K562 (cell line): ENCODE measurements at regions not wholly inside any gene's neighbourhood (a gene's known extent, or its start where the extent isn't known, plus 50 kb on each side); places are given as distances from the start of the nearest gene placed in this dataset.

Experiments
- ATAC-seq: fragments of 200-7000 bp; cut with Tn5 transposase; 3 replicates; pipeline ENCODE4 v1.9.1; 2020; ENCODE audit warnings: moderate library complexity
- BruUV-seq: library from RNA; stranded (reverse); fragments of 400-500 nt; replicated peaks from 2 replicates; lab custom pipeline; 2021; lab: Mats Ljungman, UMichigan
- CTCF ChIA-PET: fragments of 300-600 bp; formaldehyde crosslinking; extraction: SDS; loops from one replicate; lab custom pipeline; 2021; ENCODE audit warnings: low intra/inter-chr PET ratio; lab: Yijun Ruan, JAX
- POLR2A ChIA-PET: fragments of 300-600, 350-650 bp; sonication (Branson Sonifier 250); formaldehyde crosslinking; extraction: SDS; loops from one replicate; lab custom pipeline; 2021; ENCODE audit warnings: antibody characterized with exemption, inconsistent platforms; lab: Yijun Ruan, JAX
- DNase-seq, 4 experiments: peaks; one replicate each; pipeline versions ENCODE4 v3.0.0 to v3.0.0-alpha.2; 2011 to 2018; ENCODE audit warnings: low spot score in 3 of 4, mixed read lengths in 3 of 4; ENCODE audit errors: extremely low read depth in 1 of 4
- FAIRE-seq: peaks from 2 replicates; lab custom pipeline; 2011; peaks lifted over from hg19 to GRCh38; lab: Jason Lieb, UNC
- H2AFZ ChIP-seq: 2 replicates; pipeline ENCODE4 v1.6.0; 2011; ENCODE audit warnings: low read depth, low read length, control low read depth, inconsistent platforms
- H3K27ac ChIP-seq: fragments of 200-600 bp; 3 replicates; pipeline ENCODE4 v1.8.0; 2011; ENCODE audit warnings: low read depth, mild to moderate bottlenecking, control low read depth, inconsistent platforms, low read length, moderate library complexity, mixed read lengths; ENCODE audit errors: extremely low read depth
- H3K27me3 ChIP-seq, 2 experiments: fragments of 300-600 bp in 1 of 2; 2 replicates in 1 of 2; 3 replicates in 1 of 2; pipeline versions ENCODE4 v1.6.0 to v1.8.0; 2011; ENCODE audit warnings: inconsistent platforms in 2 of 2, low read length in 2 of 2, mild to moderate bottlenecking in 1 of 2, mixed read lengths in 1 of 2, moderate library complexity in 1 of 2; ENCODE audit not compliant: control insufficient read depth in 2 of 2, insufficient read depth in 2 of 2
- H3K36me3 ChIP-seq: fragments of 300-600 bp; 3 replicates; pipeline ENCODE4 v1.8.0; 2011; ENCODE audit warnings: mild to moderate bottlenecking, low read length, inconsistent platforms; ENCODE audit not compliant: control insufficient read depth, insufficient read depth
- H3K4me1 ChIP-seq, 2 experiments: fragments of 200-600 bp in 1 of 2; replicated peaks in 1 of 2; 2 replicates in 1 of 2; 3 replicates in 1 of 2; pipeline versions ENCODE4 v1.5.1 to v1.8.0; 2011; ENCODE audit warnings: inconsistent platforms in 2 of 2, low read length in 2 of 2, mild to moderate bottlenecking in 1 of 2, mixed read lengths in 1 of 2, moderate library complexity in 1 of 2; ENCODE audit not compliant: control insufficient read depth in 2 of 2, insufficient read depth in 2 of 2
- H3K4me2 ChIP-seq: 2 replicates; pipeline ENCODE4 v1.6.1; 2011; ENCODE audit warnings: low read length, control low read depth, inconsistent platforms, mixed read lengths; ENCODE audit not compliant: insufficient read depth
- H3K4me3 ChIP-seq: fragments of 200-600 bp; sonication (generic), shearing (Covaris generic); 2 replicates; pipeline ENCODE4 v1.5.1; 2016; ENCODE audit warnings: control low read depth, inconsistent platforms
- H3K79me2 ChIP-seq: fragments of 200-600 bp; 3 replicates; pipeline ENCODE4 v1.8.0; 2011; ENCODE audit warnings: low read length, inconsistent platforms; ENCODE audit not compliant: control insufficient read depth, insufficient read depth
- H3K9ac ChIP-seq, 2 experiments: 2 replicates each; pipeline versions ENCODE4 v1.6.0 to v1.6.1; 2011; ENCODE audit warnings: low read depth in 2 of 2, low read length in 2 of 2, control low read depth in 1 of 2, inconsistent platforms in 1 of 2, mild to moderate bottlenecking in 1 of 2, mixed read lengths in 1 of 2; ENCODE audit not compliant: insufficient read depth in 1 of 2
- H3K9me1 ChIP-seq: one replicate; pipeline ENCODE4 v1.6.0; 2011; ENCODE audit warnings: inconsistent platforms, mild to moderate bottlenecking, low read length, moderate library complexity; ENCODE audit not compliant: control insufficient read depth, insufficient read depth
- H3K9me3 ChIP-seq: replicated peaks from 2 replicates; pipeline ENCODE4 v1.5.1; 2011; ENCODE audit warnings: low read depth, low read length, inconsistent platforms; ENCODE audit not compliant: control insufficient read depth, insufficient read depth
- H4K20me1 ChIP-seq: replicated peaks from 2 replicates; pipeline ENCODE4 v1.6.1; 2011; ENCODE audit warnings: low read length, inconsistent platforms, mixed read lengths; ENCODE audit not compliant: control insufficient read depth, insufficient read depth
- CBFA2T3 ChIP-seq: fragments of 450-650 bp; IDR thresholded peaks from 2 replicates; pipeline ENCODE4 v1.6.1; 2017
- MCM5 ChIP-seq: fragments of 450-650 bp; IDR thresholded peaks from 2 replicates; pipeline ENCODE4 v1.6.1; 2016; ENCODE audit warnings: low read depth
- MEF2A ChIP-seq: IDR thresholded peaks from 2 replicates; pipeline ENCODE4 v1.6.1; 2011; ENCODE audit warnings: low read depth, mild to moderate bottlenecking, low read length, moderate library complexity; ENCODE audit not compliant: control insufficient read depth
- ZNF384 ChIP-seq: IDR thresholded peaks from 2 replicates; pipeline ENCODE4 v1.6.1; 2012; ENCODE audit warnings: low read depth, low read length, improper control_type of control experiment
- ZNF57 ChIP-seq: fragments of 450-650 bp; formaldehyde crosslinking; IDR thresholded peaks from 2 replicates; pipeline ENCODE4 v1.4.0; 2020; ENCODE audit warnings: mild to moderate bottlenecking, moderate library complexity
- WGBS: fragments of 100-300 bp; shearing (Covaris generic); methylation state at CpG from one replicate; pipeline ENCODE4 v1.1.6; 2016; ENCODE audit warnings: low coverage, mixed read lengths; ENCODE audit not compliant: insufficient coverage; ENCODE audit errors: missing lambda C conversion rate; 5-methylcytosine and 5-hydroxymethylcytosine counted together
- in situ Hi-C: fragments of 300-500 bp; cut with MboI; formaldehyde crosslinking; loops from 4 replicates; pipeline ENCODE4 v1.15.0; 2018; ENCODE audit warnings: inconsistent platforms, mixed read lengths
- intact Hi-C: fragments of 100-400 bp; cut with micrococcal nuclease; formaldehyde crosslinking; loops from 2 replicates; pipeline ENCODE4 v1.14.2; 2022
- TF ChIP-seq, protein P1 (sequence below): fragments of 200-400 bp; formaldehyde crosslinking; IDR thresholded peaks from 2 replicates; pipeline ENCODE4 v1.6.1; 2017; ENCODE audit warnings: mild to moderate bottlenecking, low read depth, low read length, moderate library complexity
- TF ChIP-seq, protein P2 (sequence below): sonication (generic); formaldehyde crosslinking; IDR thresholded peaks from 2 replicates; pipeline ENCODE4 v1.8.0; 2022; ENCODE audit warnings: mild to moderate bottlenecking, missing genetic modification reagents

DNA sequence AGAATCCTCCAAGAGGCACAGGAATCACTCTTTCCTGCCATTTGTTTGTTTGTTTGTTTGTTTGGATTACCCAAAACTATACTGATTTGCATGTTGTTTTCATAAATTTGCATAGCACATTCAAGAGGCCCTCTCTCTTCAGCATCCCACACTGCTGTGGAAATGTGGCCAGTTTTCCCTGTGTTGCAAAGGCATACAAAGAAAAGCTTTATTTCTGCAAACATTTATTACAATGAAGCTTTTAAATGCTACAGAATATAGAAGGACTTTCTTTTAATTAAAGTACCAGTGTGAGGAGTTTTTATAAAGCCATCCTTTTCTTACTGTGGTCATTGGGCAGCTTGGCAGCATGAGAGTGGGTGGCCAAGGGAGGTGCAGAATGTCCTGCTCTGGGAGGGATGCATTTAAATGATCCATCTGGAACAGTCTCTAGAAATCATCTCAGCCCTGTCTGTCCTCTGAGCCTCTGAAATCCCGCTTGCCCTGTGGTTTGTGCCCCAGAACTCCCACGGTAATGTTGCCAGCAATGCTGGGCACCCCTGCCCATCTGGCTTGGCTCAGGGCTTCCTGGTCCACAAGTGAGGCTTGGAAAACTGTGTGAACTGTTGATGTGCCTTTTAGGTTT, 356.8 kb upstream of the KIF2A start (continued):
- TF ChIP-seq MEF2A, result no peak
- TF ChIP-seq, protein P1, sequence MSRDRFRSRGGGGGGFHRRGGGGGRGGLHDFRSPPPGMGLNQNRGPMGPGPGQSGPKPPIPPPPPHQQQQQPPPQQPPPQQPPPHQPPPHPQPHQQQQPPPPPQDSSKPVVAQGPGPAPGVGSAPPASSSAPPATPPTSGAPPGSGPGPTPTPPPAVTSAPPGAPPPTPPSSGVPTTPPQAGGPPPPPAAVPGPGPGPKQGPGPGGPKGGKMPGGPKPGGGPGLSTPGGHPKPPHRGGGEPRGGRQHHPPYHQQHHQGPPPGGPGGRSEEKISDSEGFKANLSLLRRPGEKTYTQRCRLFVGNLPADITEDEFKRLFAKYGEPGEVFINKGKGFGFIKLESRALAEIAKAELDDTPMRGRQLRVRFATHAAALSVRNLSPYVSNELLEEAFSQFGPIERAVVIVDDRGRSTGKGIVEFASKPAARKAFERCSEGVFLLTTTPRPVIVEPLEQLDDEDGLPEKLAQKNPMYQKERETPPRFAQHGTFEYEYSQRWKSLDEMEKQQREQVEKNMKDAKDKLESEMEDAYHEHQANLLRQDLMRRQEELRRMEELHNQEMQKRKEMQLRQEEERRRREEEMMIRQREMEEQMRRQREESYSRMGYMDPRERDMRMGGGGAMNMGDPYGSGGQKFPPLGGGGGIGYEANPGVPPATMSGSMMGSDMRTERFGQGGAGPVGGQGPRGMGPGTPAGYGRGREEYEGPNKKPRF, result no peak
- no peak for TF ChIP-seq MCM5

DNA sequence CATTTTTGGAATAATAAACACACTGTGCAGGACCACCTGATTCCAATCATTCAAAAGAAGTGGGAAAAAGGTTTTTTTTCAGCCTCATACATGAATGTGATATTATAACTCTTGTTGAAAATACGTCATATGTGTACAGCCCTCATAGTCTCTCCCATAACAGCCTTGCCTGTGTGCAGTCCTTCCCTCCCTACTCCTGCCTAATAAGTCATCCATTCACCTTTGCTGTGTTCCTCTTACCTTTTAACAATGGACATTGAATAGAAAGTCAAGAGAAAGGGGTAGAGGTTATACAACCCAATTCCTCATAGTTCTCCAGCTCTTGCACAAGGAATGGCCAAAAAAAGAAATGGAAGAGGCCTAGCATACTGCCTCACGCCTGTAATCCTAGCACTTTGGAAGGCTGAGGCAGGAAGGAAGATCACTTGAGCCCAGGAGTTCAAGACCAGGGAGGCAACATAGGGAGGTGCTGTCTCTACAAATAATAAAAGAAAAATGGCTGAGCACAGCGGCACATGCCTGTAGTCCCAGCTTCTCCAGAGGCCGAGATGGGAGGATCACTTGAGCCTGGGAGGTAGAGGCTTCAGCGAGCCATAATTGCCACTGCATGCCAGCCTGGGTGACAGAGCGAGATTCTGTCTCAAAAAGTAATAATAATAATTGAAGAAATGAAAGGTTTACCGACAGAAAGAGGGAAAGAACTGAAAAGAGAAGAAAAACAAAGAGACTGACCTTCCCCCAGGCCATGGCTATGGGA, 356.1 kb upstream of the KIF2A start:
- Histone ChIP-seq H3K36me3 (no peaks in the 10 kb centered on the region), H3K9me3 (no peaks in the 10 kb centered on the region), H3K4me3 (no peak overlapping the region), H3K9me1 (no peaks in the 10 kb centered on the region), H3K27ac (no peak overlapping the region), H3K9ac (no peak overlapping the region), H3K27me3 (no peaks in the 10 kb centered on the region; a peak in 1 of 5 replicates), H2AFZ (no peak overlapping the region), H3K4me2 (no peak overlapping the region), H3K4me1 (no peaks in the 10 kb centered on the region), H4K20me1 (no peaks in the 10 kb centered on the region), H3K79me2 (no peaks in the 10 kb centered on the region)
- no peak for DNase-seq
- ChIA-PET POLR2A (no interaction called here), CTCF (no interaction called here)
- intact Hi-C loops, result no loop called here
- TF ChIP-seq, protein P2, sequence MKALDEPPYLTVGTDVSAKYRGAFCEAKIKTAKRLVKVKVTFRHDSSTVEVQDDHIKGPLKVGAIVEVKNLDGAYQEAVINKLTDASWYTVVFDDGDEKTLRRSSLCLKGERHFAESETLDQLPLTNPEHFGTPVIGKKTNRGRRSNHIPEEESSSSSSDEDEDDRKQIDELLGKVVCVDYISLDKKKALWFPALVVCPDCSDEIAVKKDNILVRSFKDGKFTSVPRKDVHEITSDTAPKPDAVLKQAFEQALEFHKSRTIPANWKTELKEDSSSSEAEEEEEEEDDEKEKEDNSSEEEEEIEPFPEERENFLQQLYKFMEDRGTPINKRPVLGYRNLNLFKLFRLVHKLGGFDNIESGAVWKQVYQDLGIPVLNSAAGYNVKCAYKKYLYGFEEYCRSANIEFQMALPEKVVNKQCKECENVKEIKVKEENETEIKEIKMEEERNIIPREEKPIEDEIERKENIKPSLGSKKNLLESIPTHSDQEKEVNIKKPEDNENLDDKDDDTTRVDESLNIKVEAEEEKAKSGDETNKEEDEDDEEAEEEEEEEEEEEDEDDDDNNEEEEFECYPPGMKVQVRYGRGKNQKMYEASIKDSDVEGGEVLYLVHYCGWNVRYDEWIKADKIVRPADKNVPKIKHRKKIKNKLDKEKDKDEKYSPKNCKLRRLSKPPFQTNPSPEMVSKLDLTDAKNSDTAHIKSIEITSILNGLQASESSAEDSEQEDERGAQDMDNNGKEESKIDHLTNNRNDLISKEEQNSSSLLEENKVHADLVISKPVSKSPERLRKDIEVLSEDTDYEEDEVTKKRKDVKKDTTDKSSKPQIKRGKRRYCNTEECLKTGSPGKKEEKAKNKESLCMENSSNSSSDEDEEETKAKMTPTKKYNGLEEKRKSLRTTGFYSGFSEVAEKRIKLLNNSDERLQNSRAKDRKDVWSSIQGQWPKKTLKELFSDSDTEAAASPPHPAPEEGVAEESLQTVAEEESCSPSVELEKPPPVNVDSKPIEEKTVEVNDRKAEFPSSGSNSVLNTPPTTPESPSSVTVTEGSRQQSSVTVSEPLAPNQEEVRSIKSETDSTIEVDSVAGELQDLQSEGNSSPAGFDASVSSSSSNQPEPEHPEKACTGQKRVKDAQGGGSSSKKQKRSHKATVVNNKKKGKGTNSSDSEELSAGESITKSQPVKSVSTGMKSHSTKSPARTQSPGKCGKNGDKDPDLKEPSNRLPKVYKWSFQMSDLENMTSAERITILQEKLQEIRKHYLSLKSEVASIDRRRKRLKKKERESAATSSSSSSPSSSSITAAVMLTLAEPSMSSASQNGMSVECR (CRISPR knock-in tag), result no peak
- TF ChIP-seq ZNF57 (CRISPR knock-in tag) (no peak), CBFA2T3 (no peak), ZNF384 (no peak)
- 0% methylated on average over 7 of the region's 7 CpGs for WGBS
- ATAC-seq, result no peak
- BruUV-seq, result no TSS peak
- FAIRE-seq, result no peak
- in situ Hi-C loops, result no loop called here
